T-helper 1 cell treated with Interleukin-12 subunit alpha and Interleukin-12 subunit beta and Interleukin-4 antibody, amounts not matched to agents 30 ng/mL and 1 ng/mL, for 36 hours (primary cell): ENCODE measurements at regions not wholly inside any gene's neighbourhood (a gene's known extent, or its start where the extent isn't known, plus 50 kb on each side); places are given as distances from the start of the nearest gene placed in this dataset.
"Not testable (repeated sequence)": the region's sequence is repeated elsewhere in the genome, so short reads cannot be mapped to it uniquely, and the experiment has no call there.

Source experiments
- intact Hi-C: fragments of 100-400 bp; cut with micrococcal nuclease; formaldehyde crosslinking; loops from one replicate; pipeline ENCODE4 v1.15.1; 2024

DNA sequence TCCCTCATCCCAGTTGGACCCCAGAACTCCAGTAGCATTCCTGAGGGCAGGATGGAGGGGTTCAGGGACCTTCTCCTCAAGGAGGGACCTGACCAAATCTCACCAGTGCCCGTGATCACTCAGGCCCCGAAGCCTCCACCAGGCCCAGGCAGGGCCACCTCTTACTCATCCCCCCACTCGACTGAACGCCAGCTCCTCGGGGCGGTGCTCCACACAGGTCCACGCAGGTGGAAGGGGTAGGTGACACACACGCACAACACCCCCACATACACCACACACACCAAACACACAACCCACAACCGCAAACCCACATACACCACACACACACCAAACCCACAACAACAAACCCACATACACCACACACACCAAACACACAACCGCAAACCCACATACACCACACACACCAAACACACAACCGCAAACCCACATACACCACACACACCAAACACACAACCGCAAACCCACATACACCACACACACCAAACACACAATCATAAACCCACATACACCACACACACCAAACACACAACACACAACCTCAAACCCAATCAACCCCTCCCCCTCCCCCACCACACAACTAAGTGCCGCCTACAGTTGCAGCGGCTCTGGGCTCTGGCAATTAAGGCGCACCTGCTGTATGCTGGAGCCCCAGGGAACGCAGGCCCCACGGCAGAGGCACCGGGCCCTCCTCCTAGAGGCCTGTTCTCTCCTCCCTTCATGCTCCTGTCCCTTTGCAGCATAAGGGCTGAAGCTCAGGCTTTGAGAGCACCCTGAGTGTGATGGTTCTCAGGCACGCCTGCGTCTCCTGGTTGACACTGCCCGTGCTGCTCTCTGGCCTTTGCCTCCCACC is 1318.1 kb downstream of the TBC1D22A start:
- intact Hi-C loops: no loop called here

GRCh38 chr22:48079505-48080290 is 1317.2 kb downstream of the TBC1D22A start:
- intact Hi-C loops: no loop called here

DNA sequence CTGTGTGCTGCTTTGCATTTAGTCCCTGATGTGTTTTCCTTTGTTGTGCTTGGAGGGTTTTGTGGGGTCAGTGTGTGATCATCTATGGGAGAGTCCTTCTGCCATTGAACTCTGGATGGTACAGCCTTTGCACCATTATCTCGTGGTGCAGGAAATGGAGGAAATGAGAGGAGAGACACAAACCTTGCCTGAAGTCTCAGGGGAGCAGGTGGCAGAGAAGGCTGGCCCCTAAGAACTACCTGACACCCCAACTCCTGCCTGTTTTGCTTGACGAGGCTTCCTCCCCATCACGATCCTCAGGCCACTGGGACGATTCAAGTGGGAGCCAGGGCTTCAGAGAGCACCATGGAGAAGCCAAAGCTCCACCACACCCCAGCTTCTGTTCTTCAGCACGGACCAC is 1316.4 kb downstream of the TBC1D22A start:
- intact Hi-C loops: no loop called here

DNA sequence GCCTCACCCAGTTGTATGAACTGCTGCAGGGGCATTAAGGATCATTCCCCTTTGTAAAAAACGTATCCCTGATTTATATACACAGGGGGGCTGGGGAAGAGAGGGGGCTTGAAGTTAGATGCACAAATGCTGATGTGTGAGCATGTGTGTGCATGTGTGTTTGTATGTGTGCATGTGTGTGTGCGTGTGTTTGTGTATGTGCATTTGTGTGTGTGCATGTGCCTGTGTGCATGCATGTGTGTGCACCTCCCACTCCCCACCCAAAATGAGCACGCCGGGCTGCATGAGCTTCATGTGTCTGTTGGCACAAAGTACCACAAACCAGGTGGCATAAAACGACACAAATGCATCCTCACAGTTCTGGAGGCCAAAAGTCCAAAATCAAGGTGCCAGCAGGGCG is 1315.2 kb downstream of the TBC1D22A start:
- intact Hi-C loops: no loop called here

- intact Hi-C loops: no loop called here
Measured at GRCh38 chr22:48076008-48076407, 1313.6 kb downstream of the TBC1D22A start.

DNA sequence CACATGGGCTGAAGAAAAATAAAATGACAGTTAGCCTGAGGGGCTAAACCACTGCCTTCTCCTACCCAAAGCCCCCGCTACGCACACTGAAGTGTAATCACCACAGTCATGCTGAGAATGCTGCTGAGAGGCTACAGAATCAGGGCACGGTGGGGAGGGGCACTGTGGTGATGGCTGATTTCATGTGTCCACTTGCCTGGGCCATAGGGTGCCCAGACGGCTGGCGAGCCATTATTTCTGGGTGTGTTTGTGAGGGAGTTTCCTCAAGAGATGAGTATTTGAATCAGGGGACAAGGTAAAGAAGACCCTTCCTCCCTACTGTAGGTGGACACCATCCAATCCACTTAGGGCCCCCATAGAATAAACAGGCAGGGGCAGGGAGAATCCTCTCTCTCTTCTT is 1313.2 kb downstream of the TBC1D22A start:
- intact Hi-C loops: no loop called here

DNA sequence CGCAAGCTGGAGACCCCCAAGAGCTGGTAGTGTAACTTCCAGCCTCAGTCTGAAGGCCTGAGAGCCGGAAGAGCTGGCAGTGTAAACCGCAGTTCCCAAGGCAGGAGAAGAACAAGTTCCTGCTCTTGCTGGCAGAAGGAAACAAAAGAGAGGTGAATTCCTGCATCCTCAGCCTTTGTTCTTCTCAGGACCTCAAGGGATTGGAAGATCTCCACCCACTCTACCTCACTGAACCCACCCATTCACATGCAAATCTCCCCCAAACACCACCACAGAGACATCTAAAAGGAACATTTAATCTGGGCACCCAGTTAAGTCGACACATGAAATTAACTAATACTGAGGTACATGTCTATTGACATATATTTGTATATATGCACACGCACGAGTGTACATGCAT is 1310.3 kb downstream of the TBC1D22A start:
- intact Hi-C loops: no loop called here

DNA sequence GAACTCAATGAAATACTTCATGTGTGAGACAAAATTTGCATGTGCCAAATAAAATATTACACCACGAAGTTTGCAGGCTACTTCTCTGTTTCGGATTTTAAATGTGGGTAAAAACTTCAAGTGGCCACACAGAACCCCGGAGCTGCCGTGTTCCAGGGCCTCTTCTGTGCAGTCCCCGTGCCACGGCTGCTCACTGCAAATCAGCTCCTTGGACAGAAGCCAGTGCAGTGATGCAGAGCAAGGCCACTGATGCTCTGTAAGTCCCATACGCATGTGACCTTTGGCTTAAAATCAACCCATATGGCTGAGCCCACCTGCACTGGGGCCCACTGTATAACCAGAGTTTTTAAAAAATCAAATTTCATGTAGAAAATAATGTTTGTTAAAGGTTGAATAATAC is 1309.4 kb downstream of the TBC1D22A start:
- intact Hi-C loops: no loop called here

DNA sequence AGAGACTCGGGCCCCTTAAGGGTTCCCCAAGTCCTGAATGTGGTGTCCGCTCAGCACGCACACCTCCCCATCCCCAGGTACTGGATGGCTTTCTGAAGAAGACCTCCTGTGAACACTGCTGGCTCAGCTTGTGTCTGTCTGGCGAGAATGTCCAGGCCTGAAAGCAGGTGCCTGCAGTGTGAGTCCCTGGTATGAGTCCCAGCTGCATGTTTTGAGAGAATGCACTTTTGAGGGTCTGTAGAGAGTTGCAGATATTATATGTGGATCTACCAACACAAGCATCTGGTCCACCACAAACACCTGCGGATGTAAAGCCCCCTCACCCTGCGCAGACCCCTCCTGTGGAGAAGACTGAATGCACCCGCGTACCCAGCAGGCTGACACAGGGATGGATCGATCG is 1308.9 kb downstream of the TBC1D22A start:
- intact Hi-C loops: no loop called here

GRCh38 chr22:48070760-48071159 is 1308.3 kb downstream of the TBC1D22A start:
- intact Hi-C loops: no loop called here

DNA sequence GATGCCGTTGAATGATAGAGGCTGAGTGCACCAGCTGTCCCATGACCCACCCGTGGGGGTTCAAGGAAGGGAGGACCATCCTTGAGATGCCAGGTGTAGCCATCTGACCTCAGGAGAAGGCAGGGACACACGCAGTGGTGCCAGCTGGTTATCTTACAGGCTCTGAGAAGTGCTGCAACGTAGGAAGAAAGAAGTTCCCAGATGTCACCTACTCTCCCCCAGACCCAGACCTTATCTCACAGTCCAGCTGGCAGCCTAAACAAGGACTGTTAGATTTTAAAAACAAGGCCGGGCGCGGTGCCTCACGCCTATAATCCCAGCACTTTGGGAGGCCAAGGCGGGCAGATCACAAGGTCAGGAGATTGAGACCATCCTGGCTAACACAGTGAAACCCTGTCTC is 1307.6 kb downstream of the TBC1D22A start:
- intact Hi-C loops: no loop called here

- intact Hi-C loops: no loop called here
Measured at GRCh38 chr22:48069256-48069655, 1306.8 kb downstream of the TBC1D22A start.

DNA sequence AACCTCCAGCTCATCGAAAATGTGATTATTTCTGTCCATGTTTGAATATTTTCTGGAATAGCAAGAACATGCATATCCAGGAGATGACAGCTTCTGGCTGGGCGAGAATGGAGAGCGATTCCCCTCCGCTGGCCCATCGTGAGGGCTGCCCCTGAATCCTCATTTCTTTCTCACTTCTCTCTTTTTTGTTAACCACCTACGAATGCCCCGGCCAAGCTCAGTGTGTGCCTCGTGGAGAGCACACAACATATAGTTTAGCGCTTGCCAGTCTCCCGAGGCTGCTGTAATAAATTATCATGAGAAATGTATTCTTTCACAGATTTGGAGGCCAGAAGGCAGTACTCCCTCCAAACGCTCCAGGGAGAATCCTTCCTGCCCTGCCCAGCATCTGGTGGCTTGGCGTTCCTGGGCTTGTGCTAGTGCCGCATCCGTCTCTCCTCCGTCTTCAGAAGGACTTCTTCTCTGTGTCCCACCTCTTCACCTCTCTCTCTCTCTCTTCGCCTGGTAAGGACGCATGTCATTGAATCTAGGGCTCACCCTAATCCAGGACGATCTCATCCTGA is 1306.0 kb downstream of the TBC1D22A start:
- intact Hi-C loops: no loop called here

DNA sequence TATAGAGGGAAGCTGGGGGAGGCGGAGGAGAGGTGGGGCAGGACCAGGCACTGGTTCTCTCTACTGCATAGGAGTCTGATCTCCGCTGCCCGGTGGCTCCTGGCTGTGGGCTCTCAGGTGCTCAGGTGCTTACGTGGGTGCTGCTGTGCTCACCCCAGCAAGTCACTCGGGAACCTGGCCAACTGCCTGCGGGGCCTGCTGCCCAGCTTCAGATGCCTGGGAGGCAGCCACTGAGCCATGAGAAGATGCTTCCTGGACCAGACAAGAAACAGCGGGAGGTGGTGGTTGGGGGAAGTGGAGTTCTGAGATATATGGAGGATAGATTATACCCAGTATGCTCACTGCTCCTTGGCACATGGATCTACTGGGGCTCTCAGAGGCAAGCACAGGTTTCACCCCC is 1303.4 kb downstream of the TBC1D22A start:
- intact Hi-C loops: no loop called here

GRCh38 chr22:48061726-48062125 is 1299.3 kb downstream of the TBC1D22A start:
- intact Hi-C loops: no loop called here

DNA sequence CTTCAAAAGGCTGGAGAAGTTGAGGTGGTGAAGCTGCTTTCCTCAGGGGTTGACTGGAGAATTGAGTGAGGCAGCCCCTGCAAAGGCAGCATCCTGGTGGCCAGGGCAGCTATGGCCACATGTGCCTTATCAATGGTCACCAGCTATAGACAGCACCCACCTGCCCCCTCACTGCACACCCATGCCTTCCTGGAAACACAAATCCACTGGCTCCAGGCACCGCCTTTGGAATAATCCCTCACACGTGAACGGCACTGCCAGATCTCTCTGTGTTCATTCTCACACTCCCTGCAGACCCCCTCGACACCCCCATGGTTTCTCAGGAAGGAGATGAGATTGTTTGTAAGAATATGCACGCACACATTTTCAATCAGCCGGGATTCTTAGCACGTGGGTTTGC is 1297.8 kb downstream of the TBC1D22A start:
- intact Hi-C loops: no loop called here

DNA sequence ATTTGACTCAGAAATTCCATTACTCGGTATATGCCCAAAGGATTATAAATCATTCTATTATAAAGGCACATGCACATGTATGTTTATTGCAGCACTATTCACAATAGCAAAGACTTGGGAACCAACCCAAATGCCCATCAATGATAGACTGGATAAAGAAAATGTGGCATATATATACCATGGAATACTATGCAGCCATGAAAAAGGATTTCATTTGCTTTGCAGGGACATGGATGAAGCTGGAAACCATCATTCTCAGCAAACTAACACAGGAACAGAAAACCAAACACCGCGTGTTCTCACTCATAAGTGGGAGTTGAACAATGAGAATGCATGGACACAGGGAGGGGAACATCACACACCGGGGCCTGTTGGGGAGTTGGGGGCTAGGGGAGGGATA is 1297.1 kb downstream of the TBC1D22A start:
- intact Hi-C loops: not testable (repeated sequence)

GRCh38 chr22:48057116-48057835 is 1294.8 kb downstream of the TBC1D22A start:
- intact Hi-C loops: no loop called here

DNA sequence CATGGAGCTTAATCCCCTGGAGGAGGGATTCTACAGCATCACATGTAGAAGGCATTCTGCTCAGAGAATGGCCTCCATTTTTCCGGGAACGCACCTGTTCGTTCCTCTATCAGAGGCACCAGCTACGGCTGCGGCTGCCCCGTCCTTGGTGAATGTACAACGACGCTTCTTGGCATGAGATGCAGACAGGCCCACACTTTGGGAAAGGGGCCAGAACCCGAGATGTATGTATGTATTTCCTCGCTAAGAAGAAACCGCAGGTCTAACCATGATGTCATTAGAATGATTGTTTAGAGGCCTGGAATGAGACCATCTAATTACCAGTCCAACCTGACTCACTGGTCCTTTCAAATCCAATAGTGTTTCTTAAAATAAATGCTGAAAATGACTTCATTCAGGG is 1293.4 kb downstream of the TBC1D22A start:
- intact Hi-C loops: no loop called here

GRCh38 chr22:48055185-48055584 is 1292.7 kb downstream of the TBC1D22A start:
- intact Hi-C loops: no loop called here

DNA sequence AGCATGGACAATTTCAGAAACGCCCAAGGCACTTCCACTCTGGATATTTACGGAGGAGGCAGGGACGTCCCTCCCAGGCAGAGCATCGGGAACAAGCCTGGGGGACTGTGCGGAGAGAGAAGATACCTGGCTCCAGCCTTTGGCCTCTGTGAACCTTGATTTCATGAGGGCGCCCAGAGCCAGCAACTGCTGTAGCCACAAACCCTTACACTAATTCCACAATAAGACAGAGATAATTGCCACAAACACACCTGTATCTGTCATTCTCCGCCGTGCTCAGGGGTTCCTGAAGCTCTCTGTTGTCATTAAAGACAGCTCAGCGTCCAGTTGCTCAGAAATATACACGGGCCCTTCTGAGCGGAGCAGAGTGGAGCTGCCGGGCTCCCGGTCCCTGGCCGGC is 1292.1 kb downstream of the TBC1D22A start:
- intact Hi-C loops: no loop called here

GRCh38 chr22:48053973-48054372 is 1291.5 kb downstream of the TBC1D22A start:
- intact Hi-C loops: no loop called here
